ENCODE measurements at regions not wholly inside any gene's neighbourhood (a gene's known extent, or its start where the extent isn't known, plus 50 kb on each side); places are given as distances from the start of the nearest gene placed in this dataset.
A peak's percentile ranks its signal among the peaks of the same experiment; 100 is the strongest.

- DNase-seq (ENCODE audit: low read depth): no peak
These were observed 51.2 kb upstream of the ROCK1 start for GRCh38 chr18:21162786-21163185.

GRCh38 chr18:21163647-21164547 is 52.3 kb upstream of the ROCK1 start:
- peak; percentile 87 for DNase-seq (ENCODE audit: low read depth)

- no peak for DNase-seq (ENCODE audit: low read depth)
These were observed 53.0 kb upstream of the ROCK1 start for GRCh38 chr18:21164548-21165095.

GRCh38 chr18:21167641-21168377 is 56.2 kb upstream of the ROCK1 start:
- no peak for DNase-seq (ENCODE audit: low read depth)

- DNase-seq (ENCODE audit: low read depth): no peak
These were observed 57.3 kb upstream of the ROCK1 start for GRCh38 chr18:21168880-21169279.

GRCh38 chr18:21177822-21178221 is 64.2 kb upstream of the GREB1L start:
- no peak for DNase-seq (ENCODE audit: low read depth)

- DNase-seq (ENCODE audit: low read depth): peak; percentile 46
These were observed 62.3 kb upstream of the GREB1L start for GRCh38 chr18:21179590-21180220.

GRCh38 chr18:21180588-21180987 is 61.4 kb upstream of the GREB1L start:
- DNase-seq (ENCODE audit: low read depth): no peak

GRCh38 chr18:21181766-21182165 is 60.3 kb upstream of the GREB1L start:
- no peak for DNase-seq (ENCODE audit: low read depth)

GRCh38 chr18:21183670-21184069 is 58.4 kb upstream of the GREB1L start:
- no peak for DNase-seq (ENCODE audit: low read depth)

- no peak for DNase-seq (ENCODE audit: low read depth)
These were observed 57.5 kb upstream of the GREB1L start for GRCh38 chr18:21184396-21184996.

GRCh38 chr18:21187886-21188285 is 54.1 kb upstream of the GREB1L start:
- DNase-seq (ENCODE audit: low read depth): no peak

- DNase-seq (ENCODE audit: low read depth): peak; percentile 52
These were observed 50.3 kb upstream of the GREB1L start for GRCh38 chr18:21191596-21192307.
